Chondrocyte (in vitro differentiated cells): ENCODE measurements at regions not wholly inside any gene's neighbourhood (a gene's known extent, or its start where the extent isn't known, plus 50 kb on each side); places are given as distances from the start of the nearest gene placed in this dataset.
"Not testable (repeated sequence)": the region's sequence is repeated elsewhere in the genome, so short reads cannot be mapped to it uniquely, and the experiment has no call there.

Experiments used
- DNase-seq: peaks from one replicate; pipeline ENCODE4 v3.0.0; 2021; ENCODE audit warnings: mixed read lengths, low spot score
- H3K27ac Mint-ChIP-seq: one replicate; pipeline ENCODE4 v1.8.0; 2021; ENCODE audit warnings: mild to moderate bottlenecking, moderate library complexity, mixed read lengths; ENCODE audit not compliant: unreplicated experiment
- H3K27me3 Mint-ChIP-seq: 2 replicates; pipeline ENCODE4 v1.8.0; 2021; ENCODE audit warnings: low read depth, mixed read lengths
- H3K36me3 Mint-ChIP-seq: 2 replicates; pipeline ENCODE4 v1.8.0; 2021; ENCODE audit warnings: low read depth, mixed read lengths
- H3K4me1 Mint-ChIP-seq: 2 replicates; pipeline ENCODE4 v1.8.0; 2021; ENCODE audit warnings: low read depth, mild to moderate bottlenecking, mixed read lengths
- H3K4me3 Mint-ChIP-seq: one replicate; pipeline ENCODE4 v1.8.0; 2021; ENCODE audit warnings: mild to moderate bottlenecking, moderate library complexity, mixed read lengths; ENCODE audit not compliant: unreplicated experiment
- H3K9me3 Mint-ChIP-seq: 2 replicates; pipeline ENCODE4 v1.8.0; 2021; ENCODE audit warnings: low read depth, mixed read lengths
- TF ChIP-seq, protein P1 (sequence below): fragments of 200-600 bp; sonication (generic); IDR thresholded peaks from 2 replicates; pipeline ENCODE4 v1.5.0; 2021; ENCODE audit warnings: antibody characterized with exemption, mild to moderate bottlenecking, moderate library complexity

DNA sequence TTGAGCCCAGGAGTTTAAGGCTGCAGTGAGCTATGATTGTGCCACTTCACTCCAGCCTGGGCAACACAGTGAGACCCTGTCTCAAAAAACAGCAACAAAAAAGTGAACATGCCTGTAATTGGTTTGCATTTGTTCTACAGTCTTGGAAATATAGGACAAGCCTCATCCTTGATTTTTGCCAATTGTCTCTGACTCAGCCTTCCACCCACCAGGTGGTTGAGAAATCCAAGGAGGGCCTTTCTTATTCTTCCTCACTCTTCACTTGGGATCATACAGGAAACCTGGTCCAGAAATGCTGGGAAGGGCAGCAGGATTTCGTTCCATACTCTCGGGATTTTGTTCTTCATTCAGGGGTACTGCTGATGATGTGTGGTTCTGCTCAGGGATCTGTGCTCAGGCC is 94.6 kb downstream of the CDC42EP3 start:
- Mint-ChIP-seq H3K27me3 (no peaks in the 10 kb centered on the region), H3K27ac (no peak overlapping the region), H3K36me3 (peaks cover 2% of the 10 kb centered on the region), H3K9me3 (peaks cover 13% of the 10 kb centered on the region), H3K4me3 (no peak overlapping the region), H3K4me1 (peaks cover 42% of the 10 kb centered on the region)
- no peak for DNase-seq
- TF ChIP-seq, protein P1, sequence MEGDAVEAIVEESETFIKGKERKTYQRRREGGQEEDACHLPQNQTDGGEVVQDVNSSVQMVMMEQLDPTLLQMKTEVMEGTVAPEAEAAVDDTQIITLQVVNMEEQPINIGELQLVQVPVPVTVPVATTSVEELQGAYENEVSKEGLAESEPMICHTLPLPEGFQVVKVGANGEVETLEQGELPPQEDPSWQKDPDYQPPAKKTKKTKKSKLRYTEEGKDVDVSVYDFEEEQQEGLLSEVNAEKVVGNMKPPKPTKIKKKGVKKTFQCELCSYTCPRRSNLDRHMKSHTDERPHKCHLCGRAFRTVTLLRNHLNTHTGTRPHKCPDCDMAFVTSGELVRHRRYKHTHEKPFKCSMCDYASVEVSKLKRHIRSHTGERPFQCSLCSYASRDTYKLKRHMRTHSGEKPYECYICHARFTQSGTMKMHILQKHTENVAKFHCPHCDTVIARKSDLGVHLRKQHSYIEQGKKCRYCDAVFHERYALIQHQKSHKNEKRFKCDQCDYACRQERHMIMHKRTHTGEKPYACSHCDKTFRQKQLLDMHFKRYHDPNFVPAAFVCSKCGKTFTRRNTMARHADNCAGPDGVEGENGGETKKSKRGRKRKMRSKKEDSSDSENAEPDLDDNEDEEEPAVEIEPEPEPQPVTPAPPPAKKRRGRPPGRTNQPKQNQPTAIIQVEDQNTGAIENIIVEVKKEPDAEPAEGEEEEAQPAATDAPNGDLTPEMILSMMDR: no peak

DNA sequence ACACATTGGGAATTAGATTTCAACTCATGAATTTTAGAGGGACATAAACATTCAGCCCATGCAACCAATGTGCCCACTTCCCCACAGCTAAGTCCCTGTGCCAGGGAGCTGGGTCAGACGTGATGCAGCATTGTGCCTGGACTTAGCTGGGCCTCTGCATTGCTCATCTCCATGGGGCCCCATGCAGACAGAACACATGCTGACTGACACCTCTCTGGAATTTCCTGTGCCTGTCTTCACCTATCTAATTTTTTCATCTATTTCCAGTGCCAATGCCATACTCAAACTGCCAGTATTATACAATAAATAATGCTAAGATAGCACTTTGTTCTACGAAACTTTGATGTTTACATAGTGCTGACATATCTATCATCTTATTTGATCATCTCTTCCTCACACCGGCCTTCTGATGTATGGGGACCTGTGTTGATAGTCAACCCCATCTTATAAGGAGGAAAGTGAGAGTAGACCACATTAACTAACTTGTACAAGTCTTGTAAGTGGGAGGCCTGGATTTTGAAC is 92.2 kb downstream of the CDC42EP3 start:
- Mint-ChIP-seq H3K27me3 (no peaks in the 10 kb centered on the region), H3K4me3 (no peak overlapping the region), H3K36me3 (peaks cover 2% of the 10 kb centered on the region), H3K4me1 (peaks cover 40% of the 10 kb centered on the region), H3K27ac (no peak overlapping the region), H3K9me3 (peaks cover 11% of the 10 kb centered on the region)
- TF ChIP-seq, protein P1: no peak
- no peak for DNase-seq

DNA sequence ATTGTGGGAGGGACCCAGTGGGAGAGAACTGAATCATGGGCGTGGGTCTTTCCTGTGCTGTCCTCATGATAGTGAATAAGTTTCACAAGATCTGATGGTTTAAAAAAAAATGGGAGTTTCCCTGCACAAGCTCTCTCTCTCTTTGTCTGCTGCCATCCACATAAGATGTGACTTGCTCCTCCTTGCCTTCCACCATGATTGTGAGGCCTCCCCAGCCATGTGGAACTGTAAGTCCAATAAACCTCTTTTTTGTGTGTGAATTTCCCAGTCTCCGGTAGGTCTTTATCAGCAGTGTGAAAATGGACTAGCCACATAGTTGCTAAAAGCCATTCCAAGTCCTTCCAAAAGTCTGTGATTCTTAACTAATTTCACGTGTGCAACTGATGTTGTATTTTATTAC is 91.5 kb downstream of the CDC42EP3 start:
- H3K27ac Mint-ChIP-seq, H3K36me3 Mint-ChIP-seq, H3K27me3 Mint-ChIP-seq, H3K4me3 Mint-ChIP-seq, DNase-seq: not testable (repeated sequence)
- H3K9me3 Mint-ChIP-seq: peaks cover 11% of the 10 kb centered on the region
- H3K4me1 Mint-ChIP-seq: peaks cover 40% of the 10 kb centered on the region

DNA sequence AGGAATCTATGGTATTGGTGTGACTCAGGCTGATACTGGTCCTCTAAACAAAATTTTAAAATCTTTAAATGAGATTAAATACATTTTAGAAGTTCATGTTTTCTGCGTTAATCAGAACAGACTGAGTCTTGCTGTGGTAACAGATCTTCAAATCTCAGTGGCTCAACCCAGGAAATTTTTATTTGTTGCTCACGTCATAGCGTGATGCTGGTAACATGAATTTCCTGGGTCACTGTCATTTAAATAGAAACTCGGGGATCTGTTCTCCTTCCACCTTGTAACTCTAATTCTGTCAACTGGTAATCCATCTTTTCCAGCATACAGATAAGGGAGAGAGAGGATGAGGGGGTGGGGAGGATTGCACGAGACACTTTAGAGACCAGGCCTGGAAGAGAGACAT is 90.0 kb downstream of the CDC42EP3 start:
- peaks cover 10% of the 10 kb centered on the region for H3K9me3 Mint-ChIP-seq
- TF ChIP-seq, protein P1: no peak
- no peaks in the 10 kb centered on the region for H3K27me3 Mint-ChIP-seq
- no peak overlapping the region for H3K4me3 Mint-ChIP-seq
- DNase-seq: no peak
- no peak overlapping the region for H3K27ac Mint-ChIP-seq
- H3K36me3 Mint-ChIP-seq: peaks cover 2% of the 10 kb centered on the region
- H3K4me1 Mint-ChIP-seq: peaks cover 55% of the 10 kb centered on the region

DNA sequence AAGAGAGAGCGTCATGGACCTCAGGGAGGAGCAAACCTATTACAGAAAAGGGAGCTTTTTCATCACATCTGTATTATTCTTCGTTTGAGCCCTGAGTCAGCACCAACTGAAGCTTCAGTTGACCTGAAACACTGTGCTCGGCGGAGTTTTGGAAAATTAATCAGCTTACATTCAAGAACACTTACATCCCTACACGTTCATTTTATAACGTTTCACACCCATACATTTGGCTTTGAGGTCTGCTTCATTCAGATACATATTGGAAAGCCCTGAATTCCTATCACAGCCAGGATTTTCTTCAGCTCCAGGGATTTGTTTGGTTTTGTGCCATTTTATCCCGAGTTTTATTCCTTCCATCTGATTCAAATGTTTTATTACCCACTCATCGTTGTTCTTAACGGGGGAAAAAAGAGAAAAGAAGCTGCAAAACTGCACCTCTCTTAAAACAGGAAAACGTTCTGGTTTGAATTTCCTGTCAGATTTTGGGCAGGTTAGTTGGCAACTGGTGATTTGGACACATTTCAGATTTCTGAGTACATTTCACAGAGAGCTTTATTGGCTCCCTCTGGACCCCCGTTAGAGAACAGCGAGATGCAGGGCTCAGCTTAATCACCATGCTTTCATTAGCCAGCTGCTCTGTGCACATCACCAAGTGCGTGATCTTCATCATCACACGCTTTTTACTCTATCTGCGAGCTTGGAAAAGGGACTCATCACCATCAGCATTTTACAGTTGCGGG is 88.8 kb downstream of the CDC42EP3 start:
- H3K27me3 Mint-ChIP-seq: no peaks in the 10 kb centered on the region
- DNase-seq: no peak
- peaks cover 9% of the 10 kb centered on the region for H3K9me3 Mint-ChIP-seq
- TF ChIP-seq, protein P1: no peak
- peaks cover 64% of the 10 kb centered on the region for H3K4me1 Mint-ChIP-seq
- H3K36me3 Mint-ChIP-seq: peaks cover 2% of the 10 kb centered on the region
- no peak overlapping the region for H3K4me3 Mint-ChIP-seq
- peak overlapping the region; percentile 93 for H3K27ac Mint-ChIP-seq

DNA sequence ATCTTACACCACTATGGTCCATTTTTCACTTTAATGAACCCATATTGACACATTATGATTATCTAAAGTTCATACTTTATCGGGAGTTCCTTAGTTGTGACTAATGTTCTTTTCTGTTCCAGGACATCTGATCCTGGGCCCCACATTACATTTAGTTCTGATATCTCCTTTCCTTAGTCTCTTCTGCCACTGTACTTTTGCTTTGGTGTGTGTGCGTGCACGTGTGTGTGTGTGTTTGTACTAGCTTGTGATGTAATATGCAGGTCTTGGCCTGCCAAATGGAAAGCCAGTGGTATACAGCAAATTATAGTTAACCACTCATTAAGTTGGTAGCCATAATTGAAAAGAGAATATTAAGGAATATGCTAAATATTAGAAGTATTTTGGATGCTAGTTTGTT is 88.0 kb downstream of the CDC42EP3 start:
- TF ChIP-seq, protein P1: no peak
- H3K27me3 Mint-ChIP-seq: no peaks in the 10 kb centered on the region
- H3K27ac Mint-ChIP-seq: peak overlapping the region; percentile 93
- H3K9me3 Mint-ChIP-seq: peaks cover 9% of the 10 kb centered on the region
- peaks cover 69% of the 10 kb centered on the region for H3K4me1 Mint-ChIP-seq
- DNase-seq: no peak
- H3K36me3 Mint-ChIP-seq: peaks cover 2% of the 10 kb centered on the region
- H3K4me3 Mint-ChIP-seq: no peak overlapping the region
